MCF 10A (cell line): ENCODE measurements at regions not wholly inside any gene's neighbourhood (a gene's known extent, or its start where the extent isn't known, plus 50 kb on each side); places are given as distances from the start of the nearest gene placed in this dataset.

Source experiments
- BruUV-seq: library from RNA; stranded (reverse); fragments of 400-500 nt; replicated peaks from 2 replicates; lab custom pipeline; 2021; lab: Mats Ljungman, UMichigan
- CTCF ChIA-PET: fragments of 300-600 bp; sonication (Branson Sonifier 250); formaldehyde crosslinking; extraction: SDS; loops from one replicate; lab custom pipeline; 2021; ENCODE audit warnings: antibody characterized with exemption, inconsistent platforms; lab: Yijun Ruan, JAX
- POLR2A ChIA-PET: fragments of 300-600, 350-650 bp; sonication (Branson Sonifier 250); formaldehyde crosslinking; extraction: SDS; loops from one replicate; lab custom pipeline; 2020; ENCODE audit warnings: antibody characterized with exemption, inconsistent platforms; lab: Yijun Ruan, JAX
- DNase-seq: peaks from one replicate; pipeline ENCODE4 v3.0.0-alpha.2; 2018; ENCODE audit not compliant: unreplicated experiment
- H3K27ac Mint-ChIP-seq: one replicate; pipeline ENCODE4 v1.8.0; 2022; ENCODE audit warnings: mild to moderate bottlenecking, low read depth, mixed read lengths; ENCODE audit not compliant: unreplicated experiment
- H3K27me3 Mint-ChIP-seq: one replicate; pipeline ENCODE4 v1.8.0; 2022; ENCODE audit warnings: mixed read lengths; ENCODE audit not compliant: insufficient read depth, unreplicated experiment
- H3K36me3 Mint-ChIP-seq: one replicate; pipeline ENCODE4 v1.8.0; 2022; ENCODE audit warnings: mild to moderate bottlenecking, moderate library complexity, mixed read lengths; ENCODE audit not compliant: insufficient read depth, unreplicated experiment
- H3K4me1 Mint-ChIP-seq: one replicate; pipeline ENCODE4 v1.8.0; 2022; ENCODE audit warnings: mixed read lengths; ENCODE audit not compliant: insufficient read depth, unreplicated experiment
- H3K4me3 Mint-ChIP-seq: one replicate; pipeline ENCODE4 v1.8.0; 2022; ENCODE audit warnings: mild to moderate bottlenecking, moderate library complexity, mixed read lengths; ENCODE audit not compliant: unreplicated experiment
- H3K9me3 Mint-ChIP-seq: one replicate; pipeline ENCODE4 v1.8.0; 2022; ENCODE audit warnings: mixed read lengths; ENCODE audit not compliant: unreplicated experiment
- intact Hi-C: fragments of 100-400 bp; cut with micrococcal nuclease; formaldehyde crosslinking; loops from 2 replicates; pipeline ENCODE4 v1.14.1; 2022
- TF ChIP-seq, protein P1 (sequence below): fragments of 200-600 bp; IDR thresholded peaks from one replicate; pipeline ENCODE4 v1.8.0; 2022; ENCODE audit warnings: antibody characterized with exemption, mild to moderate bottlenecking; ENCODE audit not compliant: unreplicated experiment

DNA sequence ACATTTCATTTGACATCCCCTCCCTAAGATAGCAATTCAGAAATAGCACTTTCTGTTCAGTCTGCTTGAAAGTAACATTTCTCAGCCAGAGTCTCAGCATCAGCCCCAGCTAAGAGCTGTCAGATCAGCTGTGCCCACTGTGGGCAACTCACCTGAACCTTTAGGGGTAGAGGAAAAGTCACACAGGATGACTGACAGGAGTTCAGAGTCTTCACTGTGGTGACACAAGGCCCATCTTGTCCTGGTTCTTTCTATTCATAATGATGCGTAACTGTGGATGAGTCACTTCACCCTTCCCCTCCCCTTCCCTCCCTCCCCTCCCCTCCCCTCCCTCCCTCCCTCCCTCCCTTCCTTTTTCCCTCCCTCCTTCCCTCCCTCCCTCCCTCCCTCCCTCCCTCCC, 96.1 kb upstream of the RASGRP1 start:
- ChIA-PET POLR2A (no interaction called here), CTCF (interaction anchor here (4.5 to 4.6 kb wide), 2 partner anchors 13 to 23 kb away, joined by 19 to 27 read pairs; no protein-coding TSS in a partner anchor)
- no peak overlapping the region for H3K27ac Mint-ChIP-seq
- no peaks in the 10 kb centered on the region for H3K36me3 Mint-ChIP-seq
- intact Hi-C loops, result no loop called here
- no peak overlapping the region for H3K4me3 Mint-ChIP-seq
- H3K4me1 Mint-ChIP-seq, result no peaks in the 10 kb centered on the region
- TF ChIP-seq, protein P1, sequence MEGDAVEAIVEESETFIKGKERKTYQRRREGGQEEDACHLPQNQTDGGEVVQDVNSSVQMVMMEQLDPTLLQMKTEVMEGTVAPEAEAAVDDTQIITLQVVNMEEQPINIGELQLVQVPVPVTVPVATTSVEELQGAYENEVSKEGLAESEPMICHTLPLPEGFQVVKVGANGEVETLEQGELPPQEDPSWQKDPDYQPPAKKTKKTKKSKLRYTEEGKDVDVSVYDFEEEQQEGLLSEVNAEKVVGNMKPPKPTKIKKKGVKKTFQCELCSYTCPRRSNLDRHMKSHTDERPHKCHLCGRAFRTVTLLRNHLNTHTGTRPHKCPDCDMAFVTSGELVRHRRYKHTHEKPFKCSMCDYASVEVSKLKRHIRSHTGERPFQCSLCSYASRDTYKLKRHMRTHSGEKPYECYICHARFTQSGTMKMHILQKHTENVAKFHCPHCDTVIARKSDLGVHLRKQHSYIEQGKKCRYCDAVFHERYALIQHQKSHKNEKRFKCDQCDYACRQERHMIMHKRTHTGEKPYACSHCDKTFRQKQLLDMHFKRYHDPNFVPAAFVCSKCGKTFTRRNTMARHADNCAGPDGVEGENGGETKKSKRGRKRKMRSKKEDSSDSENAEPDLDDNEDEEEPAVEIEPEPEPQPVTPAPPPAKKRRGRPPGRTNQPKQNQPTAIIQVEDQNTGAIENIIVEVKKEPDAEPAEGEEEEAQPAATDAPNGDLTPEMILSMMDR, result no peak
- peaks cover 16% of the 10 kb centered on the region for H3K27me3 Mint-ChIP-seq
- BruUV-seq, result no TSS peak
- no peak for DNase-seq
- no peaks in the 10 kb centered on the region for H3K9me3 Mint-ChIP-seq

DNA sequence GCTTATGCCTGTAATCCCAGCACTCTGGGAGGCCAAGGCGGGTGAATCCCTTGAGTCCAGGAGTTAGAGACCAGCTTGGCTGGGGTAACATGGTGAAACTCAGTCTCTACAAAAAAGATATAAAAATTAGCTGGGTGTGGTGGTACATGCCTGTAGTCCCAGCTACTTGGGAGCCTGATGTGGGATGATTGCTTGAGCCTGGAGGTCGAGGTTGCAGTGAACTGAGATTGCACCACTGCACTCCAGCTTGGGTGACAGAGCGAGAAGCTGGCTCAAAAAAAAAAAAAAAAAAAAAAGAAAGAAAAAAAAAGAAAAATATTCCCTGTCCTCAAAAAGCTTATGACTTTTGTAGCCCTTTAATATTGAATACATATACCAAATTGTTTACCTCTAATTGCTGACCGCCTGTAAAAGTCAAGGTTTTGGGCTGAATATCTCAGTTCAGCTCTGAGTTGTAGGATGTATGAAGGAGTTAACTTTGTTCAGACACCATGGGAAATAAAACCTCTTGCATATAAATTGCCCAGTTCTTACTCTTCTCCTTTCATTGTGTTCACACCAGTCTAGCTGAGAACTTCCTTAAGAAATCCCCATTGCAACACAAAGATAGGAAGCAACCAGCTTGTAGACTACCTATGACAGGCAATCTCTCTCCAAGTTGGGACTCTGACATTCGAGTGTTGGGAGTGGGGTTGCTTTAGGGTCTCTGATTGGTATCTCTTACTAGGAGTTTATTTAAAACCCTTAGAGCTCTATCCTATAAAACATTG, 97.6 kb upstream of the RASGRP1 start:
- intact Hi-C loops, result no loop called here
- peaks cover 31% of the 10 kb centered on the region for H3K27me3 Mint-ChIP-seq
- H3K27ac Mint-ChIP-seq, result no peak overlapping the region
- no peak for DNase-seq
- ChIA-PET POLR2A (no interaction called here), CTCF (interaction anchor here (0.7 to 4.6 kb wide), 7 partner anchors 10 to 99 kb away, joined by 3 to 27 read pairs (median 5); no protein-coding TSS in a partner anchor)
- TF ChIP-seq, protein P1, result no peak
- no TSS peak for BruUV-seq
- no peaks in the 10 kb centered on the region for H3K9me3 Mint-ChIP-seq
- H3K36me3 Mint-ChIP-seq, result no peaks in the 10 kb centered on the region
- H3K4me1 Mint-ChIP-seq, result no peaks in the 10 kb centered on the region
- no peak overlapping the region for H3K4me3 Mint-ChIP-seq

DNA sequence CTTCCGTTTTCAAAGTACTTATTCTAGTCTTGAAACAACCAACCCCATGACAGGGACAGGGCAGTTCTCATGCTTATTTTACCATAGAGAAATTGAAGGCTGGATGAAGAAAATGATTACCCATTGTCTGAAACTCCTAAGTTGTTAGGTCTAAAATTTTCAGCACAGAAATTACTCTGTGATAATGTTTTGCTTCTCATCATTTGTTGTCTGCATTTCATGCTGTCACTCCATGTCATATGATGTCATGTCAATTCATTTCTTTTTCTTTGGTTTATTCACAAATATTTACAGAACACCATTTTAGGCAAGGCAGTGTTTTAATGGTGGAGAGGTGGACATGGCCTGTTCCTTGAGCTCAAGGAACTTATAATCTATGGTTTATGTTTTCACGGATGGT, 98.2 kb upstream of the RASGRP1 start:
- intact Hi-C loops, result no loop called here
- BruUV-seq, result no TSS peak
- POLR2A ChIA-PET, result no interaction called here
- Mint-ChIP-seq H3K36me3 (no peaks in the 10 kb centered on the region), H3K4me1 (no peaks in the 10 kb centered on the region), H3K9me3 (no peaks in the 10 kb centered on the region), H3K27me3 (peaks cover 37% of the 10 kb centered on the region), H3K27ac (no peak overlapping the region), H3K4me3 (no peak overlapping the region)
- no peak for DNase-seq
- CTCF ChIA-PET, result interaction anchor here (0.7 to 4.6 kb wide), 6 partner anchors 10 to 99 kb away, joined by 3 to 27 read pairs (median 4); no protein-coding TSS in a partner anchor
- TF ChIP-seq, protein P1, result no peak

DNA sequence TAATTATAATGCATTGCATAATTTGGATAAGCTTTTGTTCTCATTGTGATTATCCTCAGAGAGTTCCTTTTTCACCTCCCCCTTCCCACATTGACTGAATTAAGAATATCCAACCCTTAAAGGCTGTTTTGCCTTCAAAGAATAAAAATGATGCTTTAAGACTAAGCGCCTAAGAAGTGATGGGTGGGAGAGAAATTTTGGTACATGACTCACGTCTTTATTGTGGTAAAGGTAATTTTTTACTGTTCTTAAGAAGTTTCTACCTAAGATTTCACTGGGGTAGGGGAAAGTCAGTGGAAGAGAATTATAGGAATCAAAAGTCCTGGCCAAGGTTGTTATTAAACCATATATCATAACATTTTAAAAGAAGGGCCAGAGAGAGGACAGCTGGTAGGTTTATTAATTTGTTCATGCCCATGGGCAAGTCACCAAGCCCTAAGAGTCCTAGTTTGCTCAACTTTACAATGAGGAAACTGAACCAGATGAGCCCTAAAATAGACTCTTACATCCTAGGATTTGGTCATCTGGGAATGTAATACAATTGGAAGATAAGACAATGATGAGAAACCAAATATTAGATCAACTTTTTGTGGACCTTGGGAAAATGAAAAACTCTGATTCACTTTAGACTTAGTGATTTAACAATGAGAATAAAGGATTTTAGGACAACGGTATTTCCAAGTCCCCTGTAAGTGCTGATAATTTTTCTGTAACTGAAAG, 101.1 kb upstream of the RASGRP1 start:
- H3K4me1 Mint-ChIP-seq, result no peaks in the 10 kb centered on the region
- H3K27me3 Mint-ChIP-seq, result peaks cover 40% of the 10 kb centered on the region
- H3K9me3 Mint-ChIP-seq, result no peaks in the 10 kb centered on the region
- no peak overlapping the region for H3K27ac Mint-ChIP-seq
- BruUV-seq, result no TSS peak
- H3K4me3 Mint-ChIP-seq, result no peak overlapping the region
- TF ChIP-seq, protein P1, result no peak
- DNase-seq, result no peak
- intact Hi-C loops, result no loop called here
- no peaks in the 10 kb centered on the region for H3K36me3 Mint-ChIP-seq
- ChIA-PET CTCF (interaction anchor here (0.7 to 1.2 kb wide), 3 partner anchors 19 to 226 kb away, joined by 3 to 4 read pairs (median 3); no protein-coding TSS in a partner anchor), POLR2A (no interaction called here)
